Anterior cingulate cortex (tissue), 58 donors: ENCODE measurements at regions not wholly inside any gene's neighbourhood (a gene's known extent, or its start where the extent isn't known, plus 50 kb on each side); places are given as distances from the start of the nearest gene placed in this dataset.
"Not testable (repeated sequence)": the region's sequence is repeated elsewhere in the genome, so short reads cannot be mapped to it uniquely, and the experiment has no call there.

Experiments used
- DNase-seq, 58 donors: peaks; one replicate each; lab custom pipeline; 2025; lab: John Stamatoyannopoulos, UW

- no peak for DNase-seq
Measured at GRCh38 chr2:58756336-58756735, 515.2 kb upstream of the FANCL start.

GRCh38 chr2:58752507-58752906 lies 511.4 kb upstream of the FANCL start:
- DNase-seq = not testable (repeated sequence)

- not testable (repeated sequence) for DNase-seq
Measured at GRCh38 chr2:58751676-58752075, 510.6 kb upstream of the FANCL start.

GRCh38 chr2:58749041-58749440 lies 507.9 kb upstream of the FANCL start:
- no peak for DNase-seq

- DNase-seq = not testable (repeated sequence)
Measured at GRCh38 chr2:58745334-58745733, 504.2 kb upstream of the FANCL start.

GRCh38 chr2:58740426-58740825 lies 499.3 kb upstream of the FANCL start:
- no peak for DNase-seq

GRCh38 chr2:58739033-58739432 lies 497.9 kb upstream of the FANCL start:
- no peak for DNase-seq

- DNase-seq = no peak
Measured at GRCh38 chr2:58734365-58734764, 493.2 kb upstream of the FANCL start.

- no peak for DNase-seq
Measured at GRCh38 chr2:58732999-58733398, 491.9 kb upstream of the FANCL start.

GRCh38 chr2:58731488-58731869 lies 490.4 kb upstream of the FANCL start:
- no peak for DNase-seq

- no peak for DNase-seq
Measured at GRCh38 chr2:58730764-58731487, 489.8 kb upstream of the FANCL start.

- no peak for DNase-seq
Measured at GRCh38 chr2:58727981-58728656, 487.0 kb upstream of the FANCL start.

- no peak for DNase-seq
Measured at GRCh38 chr2:58721912-58722591, 480.9 kb upstream of the FANCL start.

- DNase-seq = no peak
Measured at GRCh38 chr2:58720770-58721697, 479.9 kb upstream of the FANCL start.

- DNase-seq = no peak
Measured at GRCh38 chr2:58720033-58720769, 479.1 kb upstream of the FANCL start.

GRCh38 chr2:58715344-58715743 lies 474.2 kb upstream of the FANCL start:
- no peak for DNase-seq

GRCh38 chr2:58714238-58714637 lies 473.1 kb upstream of the FANCL start:
- no peak for DNase-seq

- peak in 7 of 58 donors; percentile 0 to 27 (median 3) for DNase-seq
Measured at GRCh38 chr2:58710795-58711279, 469.7 kb upstream of the FANCL start.

- no peak for DNase-seq
Measured at GRCh38 chr2:58709687-58710354, 468.7 kb upstream of the FANCL start.
